Neural progenitor cell (in vitro differentiated cells): ENCODE measurements at regions not wholly inside any gene's neighbourhood (a gene's known extent, or its start where the extent isn't known, plus 50 kb on each side); places are given as distances from the start of the nearest gene placed in this dataset.

Experiments
- DNase-seq: peaks from one replicate; pipeline ENCODE4 v3.0.0-alpha.2; 2016; ENCODE audit warnings: low spot score
- H2AFZ ChIP-seq: fragments of 200-600 bp; sonication (generic); replicated peaks from 2 replicates; pipeline ENCODE4 v1.6.1; 2016; ENCODE audit warnings: antibody characterized with exemption
- H3F3A ChIP-seq: fragments of 200-600 bp; sonication (generic); 2 replicates; pipeline ENCODE4 v1.6.1; 2016; ENCODE audit warnings: antibody characterized with exemption, low read depth
- H3K27ac ChIP-seq: fragments of 200-600 bp; sonication (generic); 2 replicates; pipeline ENCODE4 v1.5.1; 2016; ENCODE audit warnings: mild to moderate bottlenecking
- H3K27me3 ChIP-seq: fragments of 200-600 bp; sonication (generic); 2 replicates; pipeline ENCODE4 v1.6.1; 2016; ENCODE audit warnings: mild to moderate bottlenecking, moderate library complexity
- H3K36me3 ChIP-seq: fragments of 200-600 bp; sonication (generic); 2 replicates; pipeline ENCODE4 v1.5.1; 2016
- H3K4me1 ChIP-seq: fragments of 200-600 bp; sonication (generic); 2 replicates; pipeline ENCODE4 v1.6.1; 2016; ENCODE audit warnings: mixed run types
- H3K4me2 ChIP-seq: fragments of 200-600 bp; sonication (generic); 2 replicates; pipeline ENCODE4 v1.6.1; 2016
- H3K4me3 ChIP-seq: fragments of 200-600 bp; sonication (generic); 2 replicates; pipeline ENCODE4 v1.5.1; 2016
- H3K79me2 ChIP-seq: fragments of 200-600 bp; sonication (generic); 2 replicates; pipeline ENCODE4 v1.6.1; 2016; ENCODE audit warnings: low read depth
- H3K9ac ChIP-seq: fragments of 200-600 bp; sonication (generic); 2 replicates; pipeline ENCODE4 v1.6.1; 2016
- H3K9me3 ChIP-seq: fragments of 200-600 bp; sonication (generic); 2 replicates; pipeline ENCODE4 v1.5.1; 2016; ENCODE audit warnings: low read depth
- H4K20me1 ChIP-seq: fragments of 200-600 bp; sonication (generic); 2 replicates; pipeline ENCODE4 v1.6.1; 2016; ENCODE audit warnings: low read depth
- H3K27ac Mint-ChIP-seq: 3 replicates; pipeline ENCODE4 v1.8.0; 2021; ENCODE audit warnings: mixed read lengths
- H3K27me3 Mint-ChIP-seq: 2 replicates; pipeline ENCODE4 v1.8.0; 2022; ENCODE audit warnings: low read depth, mild to moderate bottlenecking, inconsistent platforms, moderate library complexity, mixed read lengths; ENCODE audit not compliant: insufficient read depth
- H3K36me3 Mint-ChIP-seq: 3 replicates; pipeline ENCODE4 v1.8.0; 2021; ENCODE audit warnings: mixed read lengths
- H3K4me1 Mint-ChIP-seq: 3 replicates; pipeline ENCODE4 v1.8.0; 2021; ENCODE audit warnings: mixed read lengths
- H3K4me3 Mint-ChIP-seq: 3 replicates; pipeline ENCODE4 v1.8.0; 2021; ENCODE audit warnings: mild to moderate bottlenecking, moderate library complexity, mixed read lengths
- H3K9me3 Mint-ChIP-seq: 3 replicates; pipeline ENCODE4 v1.8.0; 2020; ENCODE audit warnings: mixed read lengths
- CTCF ChIP-seq: fragments of 200-600 bp; sonication (generic); IDR thresholded peaks from 2 replicates; pipeline ENCODE4 v1.5.1; 2017; ENCODE audit warnings: antibody characterized with exemption, mild to moderate bottlenecking
- EZH2 ChIP-seq: fragments of 200-600 bp; sonication (generic); IDR thresholded peaks from 2 replicates; pipeline ENCODE4 v1.6.1; 2017; ENCODE audit warnings: antibody characterized with exemption, mild to moderate bottlenecking, moderate library complexity
- EZH2phosphoT487 ChIP-seq: fragments of 200-600 bp; sonication (generic); IDR thresholded peaks from 2 replicates; pipeline ENCODE4 v1.6.1; 2017; ENCODE audit warnings: antibody characterized with exemption

- H4K20me1 ChIP-seq, result no peaks in the 10 kb centered on the region
- H3K27me3 ChIP-seq, result no peaks in the 10 kb centered on the region
- H3K27me3 Mint-ChIP-seq, result no peaks in the 10 kb centered on the region
- H3K36me3 Mint-ChIP-seq, result no peaks in the 10 kb centered on the region
- H3K4me3 Mint-ChIP-seq, result no peak overlapping the region
- H3K4me3 ChIP-seq, result no peak overlapping the region
- H3K9ac ChIP-seq, result no peak overlapping the region
- H3K4me1 Mint-ChIP-seq, result peaks cover 22% of the 10 kb centered on the region
- DNase-seq, result no peak
- no peaks in the 10 kb centered on the region for H3K9me3 ChIP-seq
- peaks cover 5% of the 10 kb centered on the region for H3F3A ChIP-seq
- no peak overlapping the region for H3K27ac ChIP-seq
- no peaks in the 10 kb centered on the region for H3K36me3 ChIP-seq
- H3K27ac Mint-ChIP-seq, result no peak overlapping the region
- H3K9me3 Mint-ChIP-seq, result peaks cover 2% of the 10 kb centered on the region
- no peaks in the 10 kb centered on the region for H3K79me2 ChIP-seq
- no peak overlapping the region for H3K4me2 ChIP-seq
- H3K4me1 ChIP-seq, result peaks cover 17% of the 10 kb centered on the region
- no peak overlapping the region for H2AFZ ChIP-seq
- TF ChIP-seq EZH2 (no peak), CTCF (no peak), EZH2phosphoT487 (no peak)
These were observed 215.3 kb upstream of the THRB start for GRCh38 chr3:24709956-24710355.

- no peak overlapping the region for H3K27ac Mint-ChIP-seq
- no peaks in the 10 kb centered on the region for H3K9me3 Mint-ChIP-seq
These were observed 218.9 kb upstream of the THRB start for GRCh38 chr3:24713516-24713915.

GRCh38 chr3:24714436-24714835, 219.8 kb upstream of the THRB start:
- Histone ChIP-seq H3K79me2 (no peaks in the 10 kb centered on the region), H3F3A (peaks cover 5% of the 10 kb centered on the region), H3K9me3 (no peaks in the 10 kb centered on the region), H3K4me3 (no peak overlapping the region), H3K27ac (no peak overlapping the region), H3K4me1 (peaks cover 17% of the 10 kb centered on the region), H3K27me3 (no peaks in the 10 kb centered on the region), H2AFZ (no peak overlapping the region), H3K9ac (no peak overlapping the region), H3K36me3 (no peaks in the 10 kb centered on the region), H3K4me2 (no peak overlapping the region), H4K20me1 (no peaks in the 10 kb centered on the region)
- H3K4me3 Mint-ChIP-seq, result no peak overlapping the region
- no peak overlapping the region for H3K27ac Mint-ChIP-seq
- DNase-seq, result no peak
- TF ChIP-seq EZH2 (no peak), CTCF (no peak), EZH2phosphoT487 (no peak)
- peaks cover 20% of the 10 kb centered on the region for H3K4me1 Mint-ChIP-seq
- no peaks in the 10 kb centered on the region for H3K36me3 Mint-ChIP-seq
- H3K9me3 Mint-ChIP-seq, result no peaks in the 10 kb centered on the region
- H3K27me3 Mint-ChIP-seq, result no peaks in the 10 kb centered on the region

More at GRCh38 chr3:24713516-24713915, 218.9 kb upstream of the THRB start:
- peak overlapping the region; percentile 23 for H3K4me2 ChIP-seq
- H3K4me1 ChIP-seq, result peaks cover 17% of the 10 kb centered on the region
- peak overlapping the region; percentile 70 for H2AFZ ChIP-seq
- no peaks in the 10 kb centered on the region for H3K79me2 ChIP-seq
- H3K27ac ChIP-seq, result no peak overlapping the region
- Mint-ChIP-seq H3K27me3 (no peaks in the 10 kb centered on the region), H3K4me3 (no peak overlapping the region), H3K36me3 (no peaks in the 10 kb centered on the region), H3K4me1 (peaks cover 20% of the 10 kb centered on the region)
- peaks cover 5% of the 10 kb centered on the region for H3F3A ChIP-seq
- TF ChIP-seq EZH2 (no peak), EZH2phosphoT487 (no peak), CTCF (no peak)
- no peaks in the 10 kb centered on the region for H3K9me3 ChIP-seq
- no peak for DNase-seq
- H3K36me3 ChIP-seq, result no peaks in the 10 kb centered on the region
- no peak overlapping the region for H3K9ac ChIP-seq
- no peaks in the 10 kb centered on the region for H4K20me1 ChIP-seq
- H3K27me3 ChIP-seq, result no peaks in the 10 kb centered on the region
- no peak overlapping the region for H3K4me3 ChIP-seq
